Inflammatory macrophage (primary cell): ENCODE measurements at regions not wholly inside any gene's neighbourhood (a gene's known extent, or its start where the extent isn't known, plus 50 kb on each side); places are given as distances from the start of the nearest gene placed in this dataset.
"Not testable (repeated sequence)": the region's sequence is repeated elsewhere in the genome, so short reads cannot be mapped to it uniquely, and the experiment has no call there.

Experiments used
- DNase-seq, 2 donors: peaks; one replicate each; pipeline ENCODE4 v3.0.0-alpha.2; 2020 to 2022

DNA sequence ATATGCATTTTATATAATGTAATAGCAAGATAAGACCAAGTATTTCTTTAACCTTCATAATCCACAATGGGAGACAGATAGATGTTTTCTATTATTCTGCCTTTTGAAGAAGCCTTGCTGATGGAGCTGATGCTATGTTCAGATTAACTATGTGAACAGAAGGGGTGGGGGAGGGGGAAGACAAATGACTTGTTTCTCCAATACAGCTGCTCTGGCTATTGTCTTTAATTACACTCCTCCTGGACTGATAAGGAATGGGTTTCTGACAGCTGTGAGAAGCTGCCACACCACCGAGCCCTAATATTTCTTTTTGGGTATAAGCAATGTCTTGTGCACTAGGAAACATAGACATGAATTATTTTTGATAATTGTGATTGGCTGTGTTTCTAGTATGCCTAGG, 62.0 kb downstream of the CAVIN4 start:
- DNase-seq: no peak

DNA sequence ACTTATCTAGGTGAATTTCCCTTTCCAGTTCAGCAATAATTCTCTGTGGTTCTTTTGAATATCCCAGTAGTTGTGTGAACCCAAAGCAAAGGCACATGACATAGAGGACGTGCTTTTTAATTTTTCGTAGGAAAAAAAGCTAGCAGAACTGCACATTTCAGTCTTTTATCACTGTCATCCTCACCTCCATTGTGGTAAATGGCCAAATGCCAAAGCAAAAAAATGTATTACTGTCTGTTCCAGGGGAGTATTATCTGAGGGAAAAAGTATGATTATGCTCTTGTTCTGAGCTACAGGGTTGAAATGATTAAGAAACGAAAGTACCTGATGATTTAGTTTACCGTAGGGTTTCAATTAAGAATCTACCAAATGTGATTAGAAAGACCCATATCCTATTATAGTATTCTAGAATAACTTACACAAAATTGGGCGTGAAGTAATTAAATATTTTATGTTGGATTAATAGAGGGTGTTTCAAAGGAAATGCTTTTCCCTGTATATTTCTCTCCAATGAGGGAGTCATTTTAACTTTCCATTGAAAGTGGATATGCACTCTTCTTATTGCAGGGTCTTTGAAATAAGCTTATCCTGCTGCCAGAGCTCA, 62.7 kb downstream of the CAVIN4 start:
- no peak for DNase-seq

DNA sequence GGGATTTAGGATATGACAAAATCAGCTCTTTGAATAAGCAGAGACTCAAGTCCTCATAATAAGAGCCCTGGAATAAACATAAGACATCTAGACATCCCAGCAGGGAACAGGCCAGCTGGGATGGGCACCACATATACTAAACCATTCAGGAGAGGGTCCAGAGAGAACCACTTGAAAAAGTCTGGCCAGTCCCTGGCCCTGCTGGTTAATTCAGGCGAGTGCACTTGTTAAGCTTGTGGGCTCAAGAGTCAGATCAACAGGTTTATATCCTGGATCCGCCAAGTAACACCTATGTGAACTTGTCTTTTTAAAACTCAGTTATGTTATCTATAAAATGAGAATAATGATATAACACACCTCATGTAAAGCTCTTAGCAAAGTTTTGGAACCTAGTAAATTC, 63.3 kb downstream of the CAVIN4 start:
- DNase-seq: no peak

DNA sequence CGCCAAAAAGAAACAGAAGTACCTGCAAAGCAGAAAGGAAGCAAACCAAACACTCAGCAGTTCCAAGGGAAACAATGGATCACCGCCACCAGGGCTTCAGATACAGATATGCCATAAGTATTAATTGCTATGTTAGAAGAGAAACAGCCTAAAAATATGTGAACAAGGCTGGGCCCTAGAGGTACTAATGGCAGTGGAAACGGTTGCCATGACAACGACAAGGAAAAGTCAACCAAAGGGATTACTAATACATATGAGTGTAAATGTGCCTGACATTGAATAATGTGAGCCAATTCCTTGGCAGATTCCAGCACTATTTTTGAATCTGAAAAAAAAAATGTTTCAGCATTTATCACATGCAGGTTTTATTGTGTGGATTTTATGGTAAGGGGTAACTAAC, 75.0 kb downstream of the CAVIN4 start:
- DNase-seq: no peak

DNA sequence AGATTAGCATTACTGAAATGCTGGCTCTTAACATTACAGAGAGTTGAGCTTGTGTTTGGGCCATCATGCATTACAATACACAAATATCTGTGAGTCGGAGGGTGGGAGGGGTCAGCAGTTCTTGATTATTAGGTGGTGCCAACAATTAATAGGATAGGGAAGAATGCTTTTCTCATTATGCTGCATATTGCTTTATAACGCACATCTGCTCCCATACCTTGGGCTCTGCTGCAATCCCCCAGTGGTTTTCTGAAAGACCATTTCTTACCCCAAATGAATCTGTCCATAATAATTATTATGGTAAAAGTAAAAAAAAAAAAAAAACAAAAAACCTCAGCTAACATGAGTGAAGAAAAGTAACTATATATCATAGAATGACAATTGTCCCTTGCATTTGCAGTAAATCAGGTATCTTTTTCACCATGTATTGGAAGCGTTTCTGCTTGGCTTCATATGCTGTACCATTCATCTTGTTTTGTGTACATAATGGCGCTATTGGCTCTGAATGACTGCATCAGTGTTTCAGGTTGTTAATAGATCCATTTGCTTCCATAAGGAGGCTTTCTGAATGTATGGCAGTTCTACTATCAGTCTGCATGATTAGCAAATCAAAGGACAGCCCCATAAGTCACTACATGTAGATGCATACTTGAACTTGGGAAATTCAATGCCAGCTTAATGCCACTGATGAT, 75.9 kb downstream of the CAVIN4 start:
- DNase-seq: no peak

DNA sequence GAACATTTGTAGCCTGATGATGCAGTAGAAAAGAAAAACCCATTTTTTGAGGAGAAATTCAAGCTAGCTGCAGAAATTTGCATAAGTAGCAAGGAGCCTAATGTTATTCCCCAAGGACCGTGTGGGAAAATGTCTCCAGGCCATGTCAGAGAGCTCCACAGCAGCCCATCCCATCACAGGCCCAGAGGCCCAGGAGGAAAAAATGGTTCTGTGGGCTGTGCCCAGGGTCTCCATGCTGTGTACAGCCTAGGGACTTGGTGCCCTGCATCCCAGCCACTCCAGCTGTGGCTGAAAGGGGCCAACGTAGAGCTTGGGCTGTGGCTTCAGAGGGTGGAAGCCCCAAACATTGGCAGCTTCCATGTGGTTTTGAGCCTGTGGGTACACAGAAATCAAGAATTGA, 79.0 kb downstream of the CAVIN4 start:
- DNase-seq: not testable (repeated sequence)

DNA sequence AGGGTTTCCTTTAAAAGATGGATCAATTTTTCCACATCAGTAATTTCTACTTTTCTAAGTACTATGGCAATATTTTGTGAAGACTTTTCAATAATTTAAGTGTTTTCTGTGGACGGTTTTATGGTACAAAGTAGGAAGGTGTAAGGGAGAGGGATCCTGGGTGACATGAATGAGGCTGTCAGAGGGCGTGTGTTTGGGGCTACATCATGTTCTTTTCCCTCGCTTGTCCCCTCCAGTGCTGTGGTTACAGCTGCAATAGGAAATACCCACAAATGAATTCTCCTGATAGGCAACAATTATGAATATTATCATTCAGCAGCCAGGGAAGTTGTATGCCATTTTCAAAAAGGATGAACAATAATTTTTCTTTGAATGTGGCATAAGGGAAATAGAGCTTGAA, 83.8 kb downstream of the CAVIN4 start:
- no peak for DNase-seq

DNA sequence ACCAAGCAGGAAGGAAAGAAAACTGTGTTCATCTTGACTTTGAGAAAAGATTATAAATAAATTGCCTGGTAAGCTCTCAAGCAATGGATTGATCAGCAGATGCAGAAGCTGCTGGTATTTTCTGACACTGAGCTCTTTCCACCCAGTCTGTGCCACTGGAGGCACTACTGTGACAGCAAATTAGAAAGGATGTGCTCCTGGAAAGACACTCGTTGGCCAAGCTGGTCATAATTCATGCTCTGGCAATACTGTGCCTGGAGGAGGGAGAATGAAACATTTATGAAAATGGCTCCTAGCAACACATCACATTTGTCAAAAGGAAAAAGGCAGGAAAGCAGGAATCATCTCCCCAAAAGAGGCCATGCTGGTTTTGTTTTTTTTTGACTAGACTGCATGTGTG, 84.2 kb downstream of the CAVIN4 start:
- DNase-seq: no peak

DNA sequence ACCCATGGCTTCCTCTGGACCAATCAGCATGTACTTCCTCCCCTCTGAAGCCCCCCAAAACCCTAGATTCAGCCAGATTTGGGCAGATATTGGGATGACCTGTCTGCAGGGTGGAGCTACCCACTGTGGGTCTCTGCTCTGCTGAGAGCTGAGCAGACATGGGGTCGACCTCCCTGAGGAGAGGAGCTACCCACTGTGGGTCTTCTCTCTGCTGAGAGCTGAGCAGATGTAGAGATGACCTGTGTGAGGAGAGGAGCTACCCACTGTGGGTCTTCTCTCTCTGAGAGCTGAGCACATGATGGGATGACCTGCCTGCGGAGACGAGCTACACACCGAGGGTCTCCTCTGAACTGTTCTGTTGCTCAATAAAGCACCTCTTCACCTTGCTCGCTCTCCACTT, 89.6 kb downstream of the CAVIN4 start:
- DNase-seq: no peak

DNA sequence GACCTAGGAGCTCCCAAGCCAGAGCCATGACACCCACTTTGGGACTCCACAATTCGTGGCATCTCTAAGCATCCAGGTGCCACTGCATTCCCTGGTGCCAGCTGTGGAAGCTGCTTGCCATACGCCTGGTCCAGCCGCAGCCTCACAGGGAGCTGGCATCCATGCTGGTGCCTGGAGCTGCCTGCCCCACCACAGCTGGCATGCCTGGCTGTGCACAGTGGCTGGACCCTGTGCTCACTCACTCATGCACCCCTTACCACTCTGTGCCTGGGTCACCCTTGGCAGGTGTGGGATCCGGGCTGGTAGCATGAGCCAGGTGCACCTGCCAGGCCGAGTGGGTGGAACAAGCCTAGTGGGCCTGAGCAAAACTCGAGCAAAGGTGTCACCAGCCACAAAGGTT, 90.1 kb downstream of the CAVIN4 start:
- no peak for DNase-seq

DNA sequence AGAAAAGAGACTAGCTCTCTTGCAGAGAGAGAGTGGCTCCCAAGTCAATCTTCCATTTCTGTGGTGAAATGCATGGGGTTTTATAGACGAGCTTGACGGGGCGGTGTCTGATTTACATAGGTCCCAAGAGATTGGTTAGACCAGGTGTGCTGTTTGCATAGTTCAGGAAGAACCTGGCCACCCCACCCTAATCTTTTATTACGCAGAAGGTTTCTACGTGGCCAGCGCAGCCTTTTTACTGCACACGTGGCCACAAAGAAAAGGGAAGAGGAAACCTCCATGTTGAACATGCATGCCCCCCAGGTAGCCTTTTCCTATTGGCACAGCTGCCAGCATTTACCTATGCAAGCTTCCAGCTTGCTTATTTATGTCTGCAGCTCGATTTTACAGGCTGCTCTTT, 92.1 kb downstream of the CAVIN4 start:
- no peak for DNase-seq

DNA sequence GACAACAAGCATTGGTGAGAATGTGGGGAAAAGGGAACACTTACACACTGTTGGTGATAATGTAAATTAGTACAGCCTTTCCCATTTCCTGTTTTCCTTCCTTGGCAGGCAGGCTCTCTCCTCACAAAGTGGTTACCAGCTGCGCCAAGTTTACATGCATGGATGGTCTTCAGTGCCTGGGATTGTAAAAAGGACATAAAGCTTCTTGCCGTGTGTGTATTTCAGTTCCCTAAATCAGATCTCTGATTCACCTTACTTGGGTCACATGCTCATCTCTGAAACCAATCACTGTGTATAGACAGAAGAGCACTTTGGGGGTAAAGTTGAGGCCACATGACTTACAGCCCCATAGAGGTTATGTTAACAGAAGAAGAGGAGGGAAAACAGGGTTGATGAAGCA, 92.8 kb downstream of the CAVIN4 start:
- DNase-seq: no peak

DNA sequence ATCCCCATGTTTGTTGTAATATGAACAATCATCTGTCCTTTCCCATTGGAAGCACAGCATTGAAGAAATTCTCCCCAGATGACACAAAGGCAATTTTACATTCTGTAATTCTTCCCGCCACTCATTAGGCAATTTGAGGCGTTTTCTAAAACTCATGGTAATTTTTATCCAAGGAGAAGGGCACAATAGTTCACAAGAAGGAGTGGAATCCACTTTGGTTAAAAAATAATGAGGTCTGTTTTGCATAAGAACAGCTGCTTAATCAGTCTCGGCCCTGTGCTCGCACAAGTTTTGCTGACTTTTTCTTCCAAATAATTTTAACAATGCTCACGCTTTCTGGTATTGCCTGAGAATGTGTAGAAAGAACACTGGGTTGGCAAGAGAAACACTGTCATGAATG, 94.0 kb downstream of the CAVIN4 start:
- DNase-seq: no peak

DNA sequence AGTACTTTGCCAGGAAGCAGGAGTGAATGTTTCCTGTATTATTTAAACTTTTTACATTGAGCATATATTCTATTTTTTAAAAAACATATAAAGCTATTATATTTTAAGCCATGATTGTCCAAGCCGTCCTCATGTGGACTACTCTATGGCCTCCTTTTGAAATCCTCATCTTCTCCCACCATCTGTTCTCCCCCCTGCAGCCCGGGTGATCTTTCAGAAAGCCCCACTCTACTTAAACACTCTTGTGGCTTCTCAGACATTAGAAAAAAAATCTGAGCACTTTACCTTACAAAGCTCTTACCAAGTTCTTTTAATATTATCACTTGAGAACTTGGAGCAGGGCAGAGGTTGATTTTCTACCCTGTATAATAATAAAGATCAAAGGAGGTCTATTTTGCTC, 95.4 kb downstream of the CAVIN4 start:
- DNase-seq: no peak

DNA sequence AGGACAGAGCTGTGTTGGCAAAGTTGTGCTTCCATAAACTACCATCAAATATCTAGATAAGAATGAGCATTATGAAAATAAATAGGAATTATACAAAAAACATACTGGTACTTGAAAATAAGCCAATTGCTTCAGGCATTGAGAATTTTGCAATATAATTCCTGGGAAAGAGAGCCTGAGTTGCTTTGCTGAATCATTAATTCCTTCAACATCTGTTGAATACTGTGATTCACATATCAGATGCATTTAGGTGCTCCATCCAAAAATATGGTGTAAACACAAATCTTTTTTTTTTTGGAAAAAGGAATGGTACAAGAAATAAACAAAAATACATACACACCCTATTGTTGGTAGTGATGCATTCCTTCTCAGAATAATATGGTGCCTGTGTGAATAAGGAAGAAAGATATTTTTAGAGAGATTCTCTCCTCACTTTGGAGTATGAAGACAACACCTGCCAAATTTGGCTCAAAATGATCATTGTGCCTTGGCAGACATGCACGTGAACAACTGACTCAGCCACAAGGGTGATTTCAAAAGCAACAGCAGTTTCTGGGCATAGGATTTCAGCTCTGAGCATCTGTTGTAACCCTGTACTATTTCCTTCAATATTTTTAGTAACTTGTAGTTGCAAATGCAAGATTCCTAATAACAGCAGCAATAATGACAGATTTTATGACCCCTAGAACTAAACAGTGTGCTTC, 96.7 kb downstream of the CAVIN4 start:
- no peak for DNase-seq

DNA sequence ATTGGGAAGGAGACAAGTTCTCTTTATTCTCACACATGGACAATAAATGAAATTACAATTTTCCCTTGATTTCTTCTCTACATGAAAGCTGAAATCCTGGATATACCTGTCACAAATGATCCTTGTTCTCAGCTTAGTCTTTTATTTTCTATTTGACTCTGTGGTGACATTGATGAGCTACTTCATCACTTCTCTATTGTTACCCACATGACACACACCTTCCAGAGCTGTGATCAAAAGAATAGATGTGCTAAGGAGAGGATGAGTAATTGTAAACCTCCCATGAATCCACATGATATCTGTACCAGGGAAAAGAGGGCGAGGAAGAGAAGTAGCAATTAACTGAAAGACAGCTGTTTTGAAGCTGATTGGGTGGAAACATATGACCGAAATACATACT, 102.0 kb downstream of the CAVIN4 start:
- DNase-seq: no peak

DNA sequence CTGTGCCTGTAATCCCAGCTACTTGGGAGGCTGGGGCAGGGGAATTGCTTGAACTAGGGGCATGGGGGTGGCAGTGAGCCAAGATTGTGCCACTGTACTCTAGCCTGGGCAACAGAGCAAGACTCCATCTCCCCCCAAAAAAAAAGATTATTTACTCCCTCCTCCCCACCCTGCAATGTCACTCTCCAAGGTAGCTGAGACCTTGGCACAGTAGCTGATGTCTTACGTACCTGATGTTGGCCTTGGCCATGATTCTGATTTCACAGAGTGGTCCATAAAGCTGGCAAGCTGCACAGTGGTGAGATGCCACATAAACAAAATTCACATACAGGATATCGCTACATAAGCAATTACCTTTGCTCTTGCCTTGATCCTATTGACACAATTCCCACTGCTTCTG, 108.5 kb downstream of the CAVIN4 start:
- DNase-seq: no peak

DNA sequence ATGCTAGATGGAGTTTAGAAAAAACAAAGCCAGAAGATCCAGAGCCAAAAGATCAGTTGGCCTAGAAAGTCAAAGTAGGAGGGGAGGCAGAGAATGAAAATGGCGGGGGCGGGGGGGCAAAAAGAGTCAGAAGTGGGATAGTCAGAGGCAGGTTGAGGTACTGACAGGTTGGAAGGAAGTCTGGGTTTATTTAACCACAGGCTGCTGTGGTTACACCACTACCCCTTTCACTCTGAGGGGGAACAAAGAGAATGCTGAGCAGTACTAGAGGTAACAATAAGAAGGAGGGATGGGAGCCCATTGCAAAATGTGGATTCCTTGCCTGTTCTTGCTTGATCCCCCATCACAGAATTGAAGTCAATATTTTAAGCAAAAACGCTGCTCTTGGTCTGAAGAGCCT, 111.8 kb downstream of the CAVIN4 start:
- no peak for DNase-seq

DNA sequence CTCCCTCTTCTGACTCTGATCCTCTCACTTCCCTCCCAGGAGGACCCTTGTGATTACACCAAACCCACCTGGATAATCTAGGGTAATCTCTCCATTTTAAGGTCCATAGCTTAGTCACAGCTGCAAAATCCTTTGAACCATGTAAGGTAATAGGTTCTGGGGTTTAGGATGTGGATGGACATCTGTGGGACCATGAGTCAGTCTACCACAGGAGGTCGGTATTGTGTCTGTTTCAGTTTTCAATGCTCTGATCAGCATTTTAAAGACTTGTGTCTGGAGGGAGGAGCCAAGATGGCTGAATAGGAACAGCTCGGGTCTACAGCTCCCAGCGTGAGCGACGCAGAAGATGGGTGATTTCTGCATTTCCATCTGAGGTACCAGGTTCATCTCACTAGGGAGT, 112.6 kb downstream of the CAVIN4 start:
- no peak for DNase-seq

DNA sequence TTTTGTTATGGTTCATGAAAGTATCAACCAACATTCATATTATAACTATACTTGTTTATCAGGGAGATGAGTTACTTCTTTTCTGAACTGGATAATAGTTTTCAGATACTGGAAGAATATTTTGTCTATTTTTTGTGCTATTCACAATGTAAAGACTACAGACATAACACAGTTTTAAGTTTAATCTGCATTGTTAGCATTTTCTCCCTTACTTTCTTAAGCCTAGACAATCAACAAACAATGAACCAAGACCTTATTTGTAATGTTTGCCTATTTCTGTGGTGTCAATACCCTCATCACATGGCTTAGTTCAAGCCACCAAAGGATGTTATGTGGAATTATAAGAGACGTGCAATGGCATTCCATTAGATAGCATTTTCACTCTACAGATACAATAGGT, 119.5 kb downstream of the CAVIN4 start:
- no peak for DNase-seq

DNA sequence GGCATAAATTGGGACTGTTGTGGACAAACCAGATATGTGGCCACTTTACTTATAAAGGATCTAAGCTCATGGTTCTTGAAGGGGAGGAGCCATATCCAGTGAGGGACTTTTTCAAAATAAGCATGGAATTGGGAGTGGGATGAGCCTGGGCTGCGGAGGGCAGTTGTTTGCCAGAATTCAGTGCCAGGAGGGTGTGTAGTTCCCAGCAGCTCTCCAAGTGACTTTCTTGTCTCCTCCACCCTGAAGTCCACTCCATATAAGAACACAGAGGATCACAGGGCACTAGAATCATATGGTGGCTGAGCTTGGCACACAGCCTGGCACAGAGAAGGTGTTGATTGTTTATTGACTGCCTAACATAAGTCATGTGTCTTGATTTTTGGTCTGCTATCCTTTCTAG, 121.1 kb downstream of the CAVIN4 start:
- no peak for DNase-seq

DNA sequence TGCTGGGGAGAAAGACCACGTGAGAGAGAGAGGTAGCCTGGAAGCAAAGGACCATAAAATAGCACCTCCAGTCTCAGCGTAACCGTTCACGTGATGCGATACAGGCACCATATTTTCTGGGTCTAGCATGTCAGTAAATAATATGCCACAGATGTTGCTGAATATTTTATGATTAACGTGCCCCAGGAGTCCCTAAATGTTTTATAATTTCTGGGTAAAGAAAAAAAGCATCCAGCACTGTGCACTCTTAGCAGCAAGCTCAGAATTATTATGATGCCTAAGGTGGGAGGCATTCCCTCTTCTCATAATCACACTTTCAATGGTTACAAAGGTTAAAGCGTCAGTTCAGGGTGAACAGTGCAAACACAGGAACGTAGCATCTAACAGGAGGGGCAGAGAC, 121.8 kb downstream of the CAVIN4 start:
- no peak for DNase-seq

DNA sequence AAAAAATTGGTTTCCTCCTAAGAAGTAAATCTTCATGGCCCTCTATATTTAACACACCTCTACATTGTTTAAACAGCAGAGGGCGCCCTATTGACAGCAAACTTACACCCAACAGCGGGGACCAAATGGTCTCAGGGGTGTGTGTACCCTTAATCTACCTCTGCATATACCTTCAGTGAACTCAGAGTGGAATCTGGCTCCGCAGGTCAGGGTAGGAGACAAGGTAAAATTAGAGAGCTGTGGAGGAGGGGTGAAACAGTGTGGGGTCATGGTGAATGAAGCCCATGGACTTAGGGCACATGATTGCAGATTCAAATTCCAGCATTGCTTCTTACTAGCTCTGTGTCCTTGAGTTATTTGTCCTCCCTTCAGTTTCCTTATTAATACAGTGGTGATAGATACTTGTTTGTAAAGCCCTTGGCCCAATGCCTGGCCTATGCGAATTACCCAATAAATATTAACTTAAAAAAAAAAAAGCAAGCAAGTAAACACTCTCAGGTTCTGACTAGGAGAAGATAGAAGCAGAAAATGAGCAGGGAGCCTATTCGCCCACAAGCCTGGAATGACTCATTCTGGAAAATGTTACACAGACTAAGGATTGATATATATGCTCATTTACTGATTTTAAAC, 122.9 kb downstream of the CAVIN4 start:
- peak in 1 of 2 donors; percentile 7 for DNase-seq
